8988T (cell line): ENCODE measurements at regions not wholly inside any gene's neighbourhood (a gene's known extent, or its start where the extent isn't known, plus 50 kb on each side); places are given as distances from the start of the nearest gene placed in this dataset.

Experiments
- DNase-seq: peaks from one replicate; pipeline ENCODE4 v3.0.0; 2011

DNA sequence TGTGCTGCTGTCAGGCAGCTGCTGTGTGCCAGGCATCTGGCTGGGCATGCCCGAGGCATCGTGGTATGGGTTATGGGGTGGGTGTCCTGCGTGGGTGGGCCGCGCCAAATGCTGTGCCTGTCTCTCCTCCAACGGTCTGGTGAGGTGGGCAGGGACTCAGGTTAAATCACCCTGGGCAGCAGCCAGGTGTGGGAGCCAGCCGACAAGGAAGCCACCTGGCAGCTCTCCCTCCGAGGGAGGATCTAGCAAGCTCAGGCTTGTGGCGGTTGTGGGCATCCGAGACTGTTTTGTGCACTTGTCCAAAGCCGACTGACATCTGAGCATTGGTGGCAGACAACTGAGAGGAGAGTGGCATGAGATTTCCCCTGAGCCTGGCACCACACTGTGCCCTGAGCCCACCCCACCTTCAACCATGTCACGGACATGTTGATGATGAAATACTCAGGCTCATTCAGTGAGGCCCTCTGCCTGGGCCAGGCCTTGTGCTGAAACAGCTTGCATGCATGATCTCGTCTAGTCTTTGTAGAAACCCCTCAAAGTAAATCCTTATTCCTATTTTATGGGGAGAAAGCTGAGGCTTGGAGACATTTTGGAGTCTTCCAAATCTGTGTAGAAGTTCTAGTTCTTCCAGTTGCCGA, 181.8 kb upstream of the MYL2 start:
- DNase-seq = no peak

DNA sequence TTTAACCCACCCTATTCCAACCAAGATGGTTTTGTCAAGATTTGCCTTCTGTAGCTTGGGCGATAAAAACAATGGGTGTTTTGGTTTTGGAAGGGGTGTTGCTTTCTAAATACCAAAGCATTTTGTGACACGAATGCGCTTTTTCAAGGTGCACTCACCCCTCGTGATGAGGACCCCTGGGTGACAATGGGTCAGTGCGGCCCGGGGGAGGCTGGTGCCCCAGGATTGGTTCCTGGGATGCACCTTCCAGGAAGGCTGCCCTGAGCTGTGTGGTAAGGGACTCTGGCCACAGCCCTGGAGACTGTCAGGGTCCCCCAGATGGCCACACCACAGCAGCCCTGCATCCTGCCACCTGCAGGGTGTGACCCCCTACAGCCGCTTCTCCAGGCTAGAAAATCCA, 180.6 kb upstream of the MYL2 start:
- DNase-seq = no peak

DNA sequence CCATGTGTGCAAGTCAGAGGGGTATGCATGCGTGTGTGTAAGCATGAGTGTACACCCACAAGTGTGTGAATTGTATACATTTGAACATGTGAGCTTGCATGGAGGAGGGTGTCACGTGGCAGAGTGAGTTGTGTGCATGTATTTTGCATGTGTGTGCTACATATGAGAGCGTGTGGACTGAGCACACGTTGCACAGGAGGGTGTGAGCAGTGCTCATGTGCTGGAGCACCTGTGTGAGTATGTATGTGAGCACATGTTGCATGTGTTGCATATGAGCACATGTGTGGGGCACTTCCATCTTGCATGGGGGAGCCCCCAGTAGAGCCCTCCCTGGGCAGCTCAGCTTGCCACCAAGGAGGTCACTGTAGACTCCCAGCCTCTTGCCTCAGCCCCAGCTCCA, 180.2 kb upstream of the MYL2 start:
- no peak for DNase-seq

DNA sequence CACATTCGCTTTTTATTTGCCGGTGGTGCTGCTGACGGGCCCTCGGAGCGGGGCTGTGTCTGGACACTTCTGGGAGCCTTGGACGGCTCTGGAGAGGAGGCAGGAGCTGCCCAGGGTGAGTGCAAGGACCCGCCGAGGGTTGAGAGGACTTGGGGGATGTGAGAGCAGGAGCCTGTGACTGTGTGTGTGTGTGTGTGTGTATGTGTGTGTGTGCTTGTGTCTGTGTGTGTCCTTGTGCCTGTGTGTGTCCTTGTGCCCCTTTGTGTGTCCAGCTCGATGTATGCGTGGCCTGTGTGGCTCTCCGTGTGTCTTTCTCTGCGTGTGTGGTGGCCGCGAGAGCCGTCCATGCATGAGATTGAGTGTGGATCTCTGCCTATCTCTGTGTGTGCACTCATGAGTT, 179.6 kb upstream of the MYL2 start:
- no peak for DNase-seq

DNA sequence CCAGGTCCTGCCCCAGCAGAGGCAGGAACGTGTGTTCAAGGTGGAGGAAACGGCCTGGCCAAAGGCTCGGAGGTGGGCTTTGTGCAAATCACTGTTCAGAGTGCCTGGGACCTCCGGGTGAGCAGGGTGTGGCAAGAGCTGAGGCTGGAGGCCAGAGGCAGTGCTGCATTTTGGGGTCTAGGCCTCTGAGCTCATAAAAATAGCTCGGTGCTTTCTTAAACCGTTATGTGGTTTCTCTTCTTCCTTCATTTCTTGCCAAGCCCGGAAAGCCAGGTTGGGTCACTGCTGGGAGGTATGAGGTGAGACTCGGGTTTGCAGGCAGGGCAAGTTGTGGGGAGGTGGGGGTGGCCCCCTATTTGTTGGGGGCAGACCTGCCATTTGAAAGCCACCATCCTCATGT, 178.8 kb upstream of the MYL2 start:
- no peak for DNase-seq

DNA sequence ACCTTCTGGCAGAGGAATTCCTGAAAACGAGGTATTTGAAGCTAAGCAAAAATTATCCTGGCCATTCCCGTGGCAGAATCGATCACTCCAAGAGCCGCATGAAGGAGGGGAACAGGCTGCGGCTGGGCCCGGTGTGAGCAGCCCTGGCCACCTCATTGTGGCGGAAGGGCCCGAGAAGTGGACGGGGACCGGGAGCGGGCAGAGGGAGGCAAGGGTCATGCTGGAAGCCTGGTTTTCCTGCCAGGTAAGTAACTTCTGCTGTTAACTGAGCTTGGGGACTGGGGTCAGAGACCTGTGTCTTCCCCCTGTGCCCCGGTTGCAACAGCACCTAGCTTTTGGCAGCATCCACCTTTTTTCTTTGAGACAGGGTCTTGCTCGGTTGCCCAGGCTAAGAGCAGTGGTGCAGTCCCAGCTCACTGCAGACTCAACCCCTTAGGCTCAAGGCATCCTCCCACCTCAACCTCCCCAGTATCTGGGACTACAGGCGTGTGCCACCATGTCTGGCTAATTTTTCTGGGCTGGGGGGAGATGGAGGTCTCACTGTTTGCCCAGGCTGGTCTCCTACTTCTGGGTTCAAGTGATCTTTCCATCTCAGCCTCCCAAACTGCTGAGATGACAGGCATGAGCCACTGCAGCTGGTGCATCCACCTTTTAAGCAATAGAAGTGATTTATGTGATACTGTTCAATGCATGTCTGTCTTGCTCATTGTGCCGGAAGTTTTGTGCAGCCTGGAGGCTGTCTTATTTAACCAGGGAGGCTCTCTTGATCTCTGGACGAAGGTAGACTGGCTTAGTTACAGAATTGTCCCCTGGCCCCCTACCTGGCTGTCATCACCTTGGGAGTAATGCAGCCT, 174.0 kb upstream of the MYL2 start:
- DNase-seq = no peak

DNA sequence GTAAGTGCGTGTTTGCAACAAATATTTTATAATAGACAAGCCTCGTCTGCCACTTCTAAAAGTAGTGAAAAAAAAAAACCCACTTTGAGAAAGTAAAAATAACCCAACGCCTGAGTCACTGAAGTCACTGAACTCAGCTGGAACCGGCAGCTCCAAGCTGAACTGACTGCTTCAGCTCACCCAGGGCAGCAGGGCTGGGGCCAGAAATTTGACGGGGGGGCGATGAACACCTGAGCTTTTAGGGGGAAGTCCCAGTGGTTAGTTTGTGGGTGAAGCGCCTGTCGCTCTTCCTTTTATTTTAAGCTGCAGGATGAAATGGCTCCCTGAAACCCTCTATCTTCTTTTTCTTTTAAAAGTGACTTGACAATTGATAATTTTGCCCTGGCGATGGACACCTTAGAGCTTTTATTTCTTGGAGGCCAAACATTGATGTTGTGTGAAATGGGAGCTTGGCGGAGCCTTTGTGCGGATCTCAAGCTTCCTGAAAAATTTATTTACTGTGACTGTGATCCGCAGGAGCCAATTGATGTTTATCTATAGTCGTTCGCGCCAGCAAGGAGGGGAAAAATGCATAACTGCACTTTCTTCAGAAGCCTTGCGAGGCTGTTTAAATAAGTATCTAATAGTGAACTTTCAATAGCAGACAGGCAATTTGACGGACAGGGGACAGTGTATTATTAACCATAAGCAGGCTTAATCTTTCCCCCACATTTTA, 173.2 kb upstream of the MYL2 start:
- DNase-seq = no peak

DNA sequence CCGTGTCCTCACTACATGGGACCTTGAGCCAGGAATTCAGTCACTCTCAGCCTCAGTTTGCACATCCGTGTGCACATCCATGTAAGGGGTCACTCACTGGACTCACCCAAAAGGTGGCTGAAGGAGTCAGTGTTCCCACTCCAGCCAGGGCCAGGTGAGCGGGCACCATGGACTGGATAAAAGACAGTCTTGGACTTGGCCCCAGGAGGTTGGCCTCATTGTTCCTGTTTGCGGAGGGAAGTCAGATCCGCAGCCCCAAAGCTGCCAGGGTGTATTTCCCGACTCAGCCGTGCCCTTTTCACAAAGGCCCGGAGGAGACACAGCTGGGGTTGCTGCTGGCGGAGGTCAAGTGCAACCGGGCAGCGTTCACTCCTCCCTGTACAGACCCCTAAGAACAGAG, 170.7 kb upstream of the MYL2 start:
- DNase-seq = no peak

DNA sequence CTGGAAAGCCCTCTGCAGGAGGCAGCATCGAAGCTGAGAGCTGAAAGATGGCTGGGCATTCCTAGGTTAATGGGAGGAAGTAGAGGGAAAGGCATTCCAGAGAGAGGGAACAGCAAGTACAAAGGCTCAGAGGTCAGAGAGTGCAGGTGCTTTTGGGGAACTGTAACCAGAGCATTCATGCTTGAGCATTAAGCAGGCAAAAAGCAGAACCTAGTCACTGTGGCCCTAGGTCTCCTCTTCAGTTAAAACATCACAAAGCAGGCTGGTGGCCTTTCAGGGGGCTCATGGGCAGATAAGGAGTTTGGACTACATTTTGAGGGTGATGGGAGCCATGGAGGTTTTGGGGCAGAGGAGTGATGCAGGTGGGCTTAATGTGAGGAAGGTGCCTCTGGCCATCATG, 169.2 kb upstream of the MYL2 start:
- no peak for DNase-seq

DNA sequence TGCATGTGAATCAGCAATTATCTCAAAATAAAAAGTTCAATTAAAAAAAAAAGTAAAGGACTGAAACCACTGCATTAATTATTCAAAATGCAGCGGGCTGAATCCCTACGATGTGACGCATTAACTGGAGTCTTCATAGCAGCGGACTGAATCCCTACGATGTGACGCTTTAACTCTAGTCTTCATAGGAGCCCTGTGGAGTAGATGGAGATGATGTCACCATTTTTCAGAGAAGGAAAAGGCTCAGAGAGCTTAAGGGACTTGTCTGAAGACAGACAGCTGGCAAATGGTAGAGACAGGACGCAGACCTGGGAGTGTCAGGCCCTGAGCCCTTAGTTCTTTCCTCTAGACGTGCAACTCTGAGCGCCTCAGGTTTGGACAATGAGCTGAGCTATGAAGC, 168.0 kb upstream of the MYL2 start:
- DNase-seq = no peak

DNA sequence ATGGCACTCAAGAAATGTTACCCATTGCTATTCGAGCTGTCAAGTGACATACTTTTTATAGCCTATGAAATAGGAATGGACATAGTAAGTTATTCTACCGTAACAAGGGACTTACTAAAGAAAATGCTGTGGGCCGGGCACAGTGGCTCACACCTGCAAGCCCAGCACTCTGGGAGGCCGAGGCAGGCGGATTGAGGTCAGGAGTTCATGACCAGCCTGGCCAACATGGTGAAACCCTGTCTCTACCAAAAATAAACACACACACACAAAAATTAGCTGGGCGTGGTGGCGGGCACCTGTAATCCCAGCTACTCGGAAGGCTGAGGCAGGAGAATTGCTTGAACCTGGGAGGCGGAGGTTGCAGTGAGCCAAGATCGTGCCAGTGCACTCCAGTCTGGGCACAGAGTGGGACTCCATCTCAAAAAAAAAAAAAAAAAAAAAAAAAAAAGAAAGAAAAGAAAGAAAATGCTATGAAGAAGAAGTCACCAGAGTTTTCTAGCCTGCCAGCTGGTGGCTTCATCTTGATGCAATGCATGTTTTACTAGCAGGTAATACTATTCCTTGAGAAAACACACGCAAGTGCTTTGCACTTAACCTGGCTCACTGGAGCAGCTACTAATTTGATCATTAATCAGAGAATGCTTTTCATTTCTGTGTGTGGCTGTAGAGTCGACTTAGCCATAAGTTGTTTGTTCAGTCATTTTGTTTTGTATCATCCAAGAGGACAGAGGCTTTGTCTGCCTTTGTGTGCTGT, 166.7 kb upstream of the MYL2 start:
- DNase-seq = no peak

DNA sequence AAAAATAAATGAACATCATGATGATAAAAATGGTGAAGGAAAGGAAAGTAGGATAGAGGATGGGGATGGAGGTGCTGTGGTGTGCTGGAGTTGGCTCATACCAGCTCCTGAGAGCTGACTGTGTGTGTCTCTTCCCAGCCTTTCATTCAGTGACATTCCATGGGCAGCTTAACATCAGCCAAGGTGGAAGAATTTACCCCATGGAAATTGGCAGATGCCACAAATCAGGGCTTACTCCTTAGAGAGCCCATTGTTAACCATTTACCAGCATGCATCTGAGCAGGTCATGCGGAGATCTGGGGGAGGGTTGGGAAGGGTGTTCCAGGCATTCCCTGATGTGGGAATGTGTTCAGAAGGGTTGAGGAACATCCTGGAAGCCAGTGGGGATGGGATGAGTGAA, 164.7 kb upstream of the MYL2 start:
- no peak for DNase-seq

DNA sequence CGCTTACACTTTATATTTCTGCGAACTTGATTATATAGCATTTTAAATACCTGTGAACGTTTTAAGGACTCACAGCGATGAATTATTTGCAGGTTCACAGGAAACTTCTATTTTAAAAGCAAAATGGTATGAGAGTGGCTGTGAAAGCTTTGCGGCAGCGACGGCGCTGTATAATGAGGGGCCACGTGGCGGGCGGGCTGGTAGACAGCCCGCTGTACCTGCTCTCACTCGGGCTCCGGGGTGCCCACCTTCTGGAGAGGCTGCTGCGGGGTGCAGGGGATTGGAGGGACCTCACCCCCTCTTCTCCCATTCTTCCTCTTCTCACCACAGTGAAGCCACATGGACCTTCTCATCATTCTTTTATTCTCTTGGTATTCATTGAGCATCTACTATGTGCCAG, 164.2 kb upstream of the MYL2 start:
- DNase-seq = no peak

DNA sequence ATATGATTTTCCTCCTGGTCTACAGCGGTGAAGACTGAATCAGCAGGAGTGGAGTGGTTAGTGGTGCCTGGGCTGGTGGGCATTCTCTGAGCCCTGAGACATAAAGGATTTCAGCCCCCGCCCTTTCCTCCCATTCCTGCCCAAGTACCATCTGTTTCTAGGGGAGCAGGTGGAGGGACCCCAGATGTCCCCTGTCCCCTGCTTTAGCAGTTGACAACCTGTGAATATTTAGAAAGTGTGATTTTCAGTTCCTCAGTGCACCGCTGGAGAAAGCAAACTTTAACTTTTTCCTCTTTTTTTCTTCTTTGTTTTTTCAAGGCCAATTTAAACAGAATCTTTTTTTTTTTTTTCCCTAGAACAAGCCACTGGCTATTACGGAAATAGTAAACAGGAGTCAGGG, 163.8 kb upstream of the MYL2 start:
- DNase-seq = no peak

DNA sequence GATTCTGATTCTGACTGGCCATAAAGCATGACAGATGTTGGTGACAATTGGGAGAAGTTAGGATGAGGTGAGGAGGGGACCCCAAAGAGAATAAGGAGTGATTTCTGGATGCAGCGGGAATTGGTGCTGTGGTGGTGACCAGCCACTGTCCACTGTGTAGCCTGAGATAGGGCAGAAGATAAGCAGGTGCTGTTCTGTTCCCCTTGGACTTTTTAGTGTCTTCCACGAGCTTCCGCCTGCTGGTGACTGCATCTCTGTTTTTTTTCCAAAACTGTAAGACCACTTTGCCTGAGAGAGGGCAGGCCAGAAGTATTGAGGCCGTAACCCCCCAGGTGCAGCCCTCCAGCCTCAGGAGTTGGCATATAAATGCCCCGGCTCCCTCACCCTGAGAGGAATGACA, 161.2 kb upstream of the MYL2 start:
- no peak for DNase-seq

DNA sequence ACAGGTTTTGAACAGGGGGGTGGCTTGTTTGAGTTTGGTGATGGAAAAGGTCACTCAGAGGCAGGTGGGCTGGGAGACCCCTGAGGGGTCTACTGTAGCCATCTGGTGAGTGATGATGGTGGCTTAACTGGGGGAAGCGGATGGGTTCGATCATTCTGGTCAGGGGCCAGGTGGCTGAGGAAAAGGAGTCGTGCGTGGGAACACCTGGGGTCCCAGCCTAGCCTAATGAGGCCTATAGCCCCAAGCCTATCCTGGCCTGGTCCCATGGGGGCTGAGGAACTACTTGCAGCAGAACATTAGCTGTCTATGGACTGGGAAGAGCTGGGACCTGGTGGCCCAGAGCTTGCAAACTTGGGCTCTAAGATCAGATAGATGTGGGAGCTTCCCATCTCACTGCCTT, 158.4 kb upstream of the MYL2 start:
- no peak for DNase-seq

DNA sequence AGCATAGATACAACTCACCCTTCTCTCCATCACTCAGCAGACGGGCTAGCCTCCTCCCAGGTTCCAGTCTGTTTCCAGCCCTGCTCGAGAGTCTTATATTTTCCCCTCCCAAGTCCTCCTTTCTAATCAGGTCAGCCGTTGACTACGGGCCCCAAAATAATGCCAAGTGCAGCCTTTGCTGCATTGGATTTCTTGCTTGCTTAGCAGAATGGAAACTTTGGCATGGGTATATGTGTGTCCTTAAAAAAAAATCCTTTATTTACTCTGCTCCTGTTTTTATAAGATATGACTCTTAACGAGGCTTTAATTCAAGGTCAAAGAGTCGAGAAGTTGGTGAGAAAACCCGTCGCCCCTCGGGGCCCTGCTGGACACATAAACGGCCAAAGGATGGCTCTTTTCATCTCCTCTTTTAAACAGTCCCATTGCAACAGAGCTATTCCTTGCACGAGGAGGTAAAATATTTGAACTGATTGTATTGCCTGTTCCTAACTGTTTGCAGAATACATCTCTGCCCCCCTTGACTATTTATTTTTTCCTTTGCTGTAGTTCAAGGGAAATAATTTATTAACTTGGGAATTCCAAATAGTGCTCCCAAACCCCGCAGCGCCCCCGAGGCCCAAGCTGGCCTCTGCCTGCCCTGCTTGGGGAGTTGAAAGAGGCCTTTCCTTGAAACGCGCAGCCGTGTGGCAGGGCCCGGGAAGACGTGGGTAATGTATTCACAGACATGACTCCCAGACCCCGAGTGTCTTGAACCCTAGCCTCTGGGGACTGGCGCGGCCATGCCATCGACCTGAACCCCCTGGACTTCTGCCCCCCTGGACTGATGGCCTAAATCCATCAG, 156.5 kb upstream of the MYL2 start:
- no peak for DNase-seq

DNA sequence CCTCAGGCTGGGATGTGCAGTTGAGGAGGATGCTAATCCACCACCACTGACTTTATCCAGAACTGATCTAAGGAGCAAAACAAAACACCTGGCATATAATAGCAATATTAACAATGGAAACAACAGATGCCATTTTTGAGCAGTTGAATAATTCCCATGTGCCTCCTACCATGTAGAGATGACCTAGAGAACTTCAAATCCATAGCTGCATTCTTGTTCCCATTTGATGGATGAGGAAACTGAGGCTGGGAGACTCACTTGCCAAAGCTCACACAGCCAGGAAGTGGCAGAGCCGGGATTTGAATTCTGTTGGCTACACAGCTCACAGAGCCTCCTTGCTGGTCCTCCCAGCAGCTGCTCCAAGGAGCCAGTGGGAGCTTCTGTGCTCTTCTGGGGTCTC, 155.8 kb upstream of the MYL2 start:
- no peak for DNase-seq

DNA sequence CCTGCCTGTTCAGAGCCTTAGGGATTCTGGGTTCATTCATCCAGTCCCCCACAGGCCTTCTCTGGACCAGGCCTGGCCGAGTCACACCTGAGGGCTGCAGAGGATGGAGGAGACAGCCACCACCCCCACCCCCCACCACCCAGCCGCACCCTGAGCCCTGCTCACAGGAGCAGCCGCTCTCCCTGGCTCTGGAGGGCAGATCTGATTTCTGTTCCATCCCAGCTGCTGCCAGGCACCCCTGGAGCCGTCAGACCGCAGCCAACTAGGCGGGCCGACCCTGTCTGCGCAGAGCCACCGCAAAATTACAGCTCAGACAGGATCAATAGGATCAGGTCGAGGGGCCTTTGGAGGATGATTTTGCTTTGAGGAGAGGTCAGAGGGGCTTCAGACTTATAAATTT, 154.6 kb upstream of the MYL2 start:
- no peak for DNase-seq

DNA sequence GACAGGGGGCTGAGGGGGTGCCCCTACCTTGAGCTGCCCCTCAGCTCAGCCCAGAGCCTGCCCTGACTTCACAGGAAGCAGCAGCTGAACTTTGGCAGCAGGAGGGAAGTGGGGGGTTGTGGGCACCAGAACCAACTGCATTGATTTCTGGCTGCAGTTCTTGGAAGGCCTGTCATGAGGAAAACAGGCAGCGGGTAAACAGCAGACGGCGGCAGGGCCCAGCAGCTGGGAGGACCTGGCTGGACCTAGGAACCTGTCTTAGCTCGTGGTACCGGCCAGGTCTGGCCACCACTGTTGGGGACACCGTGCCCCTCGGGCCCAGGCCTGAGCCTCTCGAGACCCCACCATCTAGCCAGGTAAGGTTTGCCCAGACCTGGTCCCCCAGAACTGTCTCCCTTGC, 154.2 kb upstream of the MYL2 start:
- no peak for DNase-seq

DNA sequence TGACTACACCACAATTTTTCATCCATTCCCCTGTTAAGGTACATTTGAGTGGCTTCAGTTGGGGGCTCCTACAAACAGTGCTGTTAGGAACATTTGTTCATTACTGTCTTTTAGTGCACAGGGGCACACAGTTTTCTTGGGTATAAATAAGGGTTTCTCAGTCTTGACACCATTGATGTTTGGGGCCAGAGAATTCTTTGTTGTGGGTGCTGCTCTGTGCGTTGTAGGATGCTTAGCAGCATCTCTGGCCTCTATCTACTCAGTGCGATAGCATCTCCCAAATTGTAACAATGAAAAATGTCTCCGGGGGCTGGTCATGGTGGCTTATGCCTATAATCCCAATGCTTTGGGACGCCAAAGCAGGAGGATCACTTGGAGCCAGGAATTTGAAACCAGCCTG, 153.0 kb upstream of the MYL2 start:
- DNase-seq = no peak

DNA sequence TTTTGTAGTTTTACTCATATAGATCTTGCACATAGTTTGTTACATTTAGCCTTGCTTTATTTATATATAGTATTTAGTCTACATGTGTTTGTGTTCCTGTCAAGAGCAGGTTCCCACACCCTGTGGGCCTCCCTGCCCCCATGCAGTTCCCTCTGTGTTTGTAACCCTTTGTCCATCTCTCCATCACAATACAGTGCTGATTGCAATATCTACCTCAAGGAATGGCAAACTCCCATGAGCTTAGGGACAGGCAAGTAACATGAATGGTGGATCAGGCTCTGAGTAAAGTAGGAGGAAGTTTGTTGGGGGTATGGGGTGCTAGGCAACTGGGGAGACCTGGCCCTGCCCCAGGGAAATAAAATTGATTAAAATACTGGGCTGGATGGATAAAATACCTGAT, 151.9 kb upstream of the MYL2 start:
- no peak for DNase-seq

DNA sequence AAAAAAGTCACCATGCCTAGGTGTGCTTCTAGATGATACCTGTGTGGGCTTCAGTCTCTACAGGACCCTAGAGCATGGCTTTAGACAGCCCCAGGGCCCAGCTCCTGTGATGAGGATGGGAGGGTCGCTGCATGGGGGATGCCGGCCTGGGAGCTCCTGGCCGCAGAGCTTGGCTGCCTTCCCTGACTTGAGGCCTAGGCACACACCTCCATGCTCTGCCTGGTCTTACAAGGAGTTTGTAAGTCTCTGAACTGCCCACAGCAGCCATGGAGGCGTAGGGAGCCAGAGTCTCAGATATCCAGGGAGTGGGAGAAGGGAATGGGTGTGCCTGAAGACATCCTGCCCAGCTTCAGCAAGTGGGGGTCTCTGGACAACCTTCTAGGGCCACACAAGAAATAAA, 149.5 kb upstream of the MYL2 start:
- DNase-seq = no peak
